ENCODE measurements at regions not wholly inside any gene's neighbourhood (a gene's known extent, or its start where the extent isn't known, plus 50 kb on each side); places are given as distances from the start of the nearest gene placed in this dataset.

DNA sequence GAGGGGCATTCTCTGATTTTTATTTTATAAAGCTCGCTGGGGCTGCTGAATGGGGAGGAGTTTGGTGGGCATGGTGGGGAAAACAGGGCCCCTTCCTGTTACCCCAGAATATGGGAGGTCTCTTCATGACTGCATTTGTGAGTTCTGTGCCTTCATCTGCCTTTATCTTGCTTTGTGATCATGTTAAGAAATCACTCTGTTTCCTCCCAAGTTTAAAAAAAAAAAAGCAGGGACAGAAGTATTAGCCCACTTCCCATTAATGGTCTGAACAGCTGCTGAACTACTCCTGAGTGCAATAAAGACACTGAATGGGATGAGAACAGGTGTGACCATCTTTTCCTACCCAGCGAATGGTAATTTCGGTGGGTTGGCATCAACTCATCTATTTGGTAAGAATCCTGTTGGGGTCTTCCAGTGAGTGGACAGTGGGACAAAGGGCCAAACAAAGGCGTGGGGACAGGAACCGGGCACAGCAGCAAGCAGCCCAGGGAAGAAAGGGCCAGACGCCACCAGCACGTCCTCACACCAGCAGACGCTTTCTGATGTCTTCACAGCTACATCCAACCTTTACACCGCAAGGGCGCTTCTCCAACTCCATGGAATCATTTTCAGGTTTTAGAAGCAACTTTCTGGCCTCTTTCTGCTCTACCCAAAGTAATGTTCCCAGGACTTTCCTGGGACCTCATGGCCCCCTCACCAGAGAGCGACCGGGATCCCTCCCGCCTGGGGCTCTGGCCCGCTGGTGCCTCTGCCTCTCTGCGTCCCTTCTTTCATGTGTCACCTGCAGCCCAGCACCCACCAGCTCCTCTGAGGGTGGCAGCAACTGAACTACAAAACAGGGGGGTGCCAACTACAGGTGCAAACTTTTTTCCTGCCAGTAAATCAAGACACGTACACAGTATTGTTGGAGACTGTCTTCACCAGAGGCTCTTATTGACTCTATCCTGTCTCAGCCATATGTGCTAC, 160.2 kb downstream of the ADSS2 start:
- TF ChIP-seq POLR2AphosphoS5 (IDR thresholded peaks at IDR 0.05) (no peak), POLR2A (IDR thresholded peaks at IDR 0.05) (no peak)

All from prostate gland (tissue), 1 donor.